ENCODE measurements at regions not wholly inside any gene's neighbourhood (a gene's known extent, or its start where the extent isn't known, plus 50 kb on each side); places are given as distances from the start of the nearest gene placed in this dataset.

DNA sequence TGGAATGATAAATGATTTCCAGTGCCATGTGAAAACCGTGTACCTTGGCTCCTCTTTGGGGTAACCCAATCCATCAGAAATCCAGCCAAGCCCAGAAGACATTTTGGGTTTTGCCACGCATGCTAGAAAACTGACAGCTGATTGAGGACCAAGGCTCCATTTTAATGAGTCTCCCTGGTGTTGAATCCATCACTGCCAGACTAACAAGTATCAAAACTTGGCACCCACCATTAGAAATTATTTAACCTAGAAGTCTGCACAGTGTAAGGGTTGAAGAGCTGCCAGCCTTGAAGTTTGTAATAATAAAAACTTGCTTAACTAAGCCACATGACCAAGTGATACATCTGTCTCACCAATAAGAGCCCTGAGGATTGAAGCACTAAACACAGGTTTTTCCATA is 369.9 kb downstream of the DNAH5 start:
- Histone ChIP-seq H3K27ac (no peak overlapping the region), H3K9me3 (no peaks in the 10 kb centered on the region), H3K27me3 (no peaks in the 10 kb centered on the region), H3K36me3 (no peaks in the 10 kb centered on the region), H3K4me1 (ENCODE audit: insufficient read depth) (no peaks in the 10 kb centered on the region), H3K4me3 (no peak overlapping the region)
- WGBS, 3 donors: 59 to 84% (median 71%) methylated on average over 2 of the region's 2 CpGs
- no peak for DNase-seq
- intact Hi-C loops (cut with DNase I): no loop called here
- no peak for TF ChIP-seq CTCF (IDR thresholded peaks at IDR 0.05)
- no peak for TF ChIP-seq POLR2A (IDR thresholded peaks at IDR 0.05)
- TF ChIP-seq EP300 (IDR thresholded peaks at IDR 0.05): no peak

DNA sequence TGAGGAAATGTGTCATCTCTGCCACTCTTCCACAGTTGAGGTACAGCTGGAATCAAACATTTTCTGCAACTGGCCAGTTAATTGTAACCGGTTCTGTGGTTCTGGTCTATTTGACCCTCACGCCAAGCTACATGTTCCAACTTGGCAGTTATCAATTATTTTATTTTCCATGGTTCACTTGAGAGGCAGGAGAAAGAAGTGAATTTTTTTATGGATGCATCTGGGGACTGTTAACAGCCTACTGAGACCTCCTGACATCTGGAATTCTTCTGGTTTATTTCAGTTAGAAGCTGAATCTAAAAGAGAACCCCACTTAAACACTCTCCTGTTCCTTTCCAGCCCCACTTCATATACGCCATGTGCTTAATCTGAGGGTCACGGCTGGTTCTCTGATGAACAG is 372.3 kb downstream of the DNAH5 start:
- no peaks in the 10 kb centered on the region for H3K36me3 ChIP-seq
- intact Hi-C loops (cut with DNase I): no loop called here
- 69 to 78% (median 74%) methylated on average over 4 of the region's 4 CpGs for WGBS, 3 donors
- no peak overlapping the region for H3K4me3 ChIP-seq
- no peaks in the 10 kb centered on the region for H3K27me3 ChIP-seq
- no peak for DNase-seq
- no peaks in the 10 kb centered on the region for H3K9me3 ChIP-seq
- no peak overlapping the region for H3K27ac ChIP-seq
- no peak for TF ChIP-seq EP300 (IDR thresholded peaks at IDR 0.05)
- TF ChIP-seq CTCF (IDR thresholded peaks at IDR 0.05): no peak
- no peak for TF ChIP-seq POLR2A (IDR thresholded peaks at IDR 0.05)
- no peaks in the 10 kb centered on the region for H3K4me1 ChIP-seq (ENCODE audit: insufficient read depth)

DNA sequence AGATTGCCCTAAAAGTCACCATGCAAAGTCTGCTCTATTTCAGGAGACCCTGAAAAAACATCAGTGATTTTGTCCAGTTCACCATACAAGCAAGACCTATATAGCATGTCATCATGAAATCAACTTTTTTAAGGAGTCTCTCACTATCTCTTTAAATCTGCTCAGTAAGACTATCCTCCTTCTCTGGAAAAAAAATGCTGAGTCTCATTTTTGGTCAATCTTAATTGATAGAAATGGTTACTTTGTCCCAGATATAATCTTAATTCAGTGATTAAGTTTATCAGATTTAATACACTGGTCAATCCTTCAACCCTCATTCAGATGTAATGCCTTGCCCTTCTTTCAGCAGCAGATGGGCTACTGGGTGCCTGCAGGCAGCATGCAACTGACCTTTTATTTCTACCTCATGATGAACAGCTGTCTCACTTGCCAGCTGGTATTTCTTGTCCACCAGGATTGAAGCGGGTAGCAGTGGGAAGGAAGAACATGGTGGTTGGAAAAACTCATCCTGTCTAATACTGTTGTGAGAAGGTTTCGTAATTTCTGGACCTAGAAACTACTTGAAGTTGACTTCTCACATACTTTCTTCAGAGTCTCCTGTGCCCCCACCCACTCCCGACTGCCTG is 375.3 kb downstream of the DNAH5 start:
- WGBS, 3 donors: 75 to 84% (median 82%) methylated on average over 3 of the region's 3 CpGs
- intact Hi-C loops (cut with DNase I): no loop called here

DNA sequence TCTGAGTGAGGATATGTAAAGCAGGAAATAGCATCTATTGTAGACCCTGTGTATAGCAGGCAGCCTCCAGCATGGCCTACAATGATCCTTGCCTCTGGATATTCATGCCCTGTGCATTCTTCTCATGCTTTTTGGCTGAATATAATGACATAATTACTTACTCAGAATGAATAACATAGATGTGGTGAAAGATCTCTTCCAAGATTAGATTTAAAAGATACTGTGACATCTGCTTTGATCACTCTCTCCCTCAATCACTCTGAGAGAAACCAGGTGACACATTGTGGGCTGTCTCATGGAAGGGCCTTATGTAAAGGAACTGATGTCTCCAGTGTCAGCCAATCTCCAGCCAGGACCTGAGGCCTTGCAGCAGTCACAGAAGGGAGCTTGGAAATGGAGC is 376.7 kb downstream of the DNAH5 start:
- intact Hi-C loops (cut with DNase I): no loop called here
- no peak for TF ChIP-seq CTCF (IDR thresholded peaks at IDR 0.05)
- TF ChIP-seq POLR2A (IDR thresholded peaks at IDR 0.05): no peak
- no peak for TF ChIP-seq EP300 (IDR thresholded peaks at IDR 0.05)
- no peaks in the 10 kb centered on the region for H3K27me3 ChIP-seq
- DNase-seq: no peak
- no peaks in the 10 kb centered on the region for H3K36me3 ChIP-seq
- H3K27ac ChIP-seq: no peak overlapping the region
- no peak overlapping the region for H3K4me3 ChIP-seq
- no peaks in the 10 kb centered on the region for H3K4me1 ChIP-seq (ENCODE audit: insufficient read depth)
- H3K9me3 ChIP-seq: no peaks in the 10 kb centered on the region

More for the DNA sequence above, 375.3 kb downstream of the DNAH5 start:
- Histone ChIP-seq H3K4me1 (ENCODE audit: insufficient read depth) (no peaks in the 10 kb centered on the region), H3K9me3 (no peaks in the 10 kb centered on the region), H3K4me3 (no peak overlapping the region), H3K27me3 (no peaks in the 10 kb centered on the region), H3K36me3 (no peaks in the 10 kb centered on the region), H3K27ac (no peak overlapping the region)
- TF ChIP-seq EP300 (IDR thresholded peaks at IDR 0.05): no peak
- no peak for TF ChIP-seq CTCF (IDR thresholded peaks at IDR 0.05)
- TF ChIP-seq POLR2A (IDR thresholded peaks at IDR 0.05): no peak
- DNase-seq: no peak
